ENCODE measurements at regions not wholly inside any gene's neighbourhood (a gene's known extent, or its start where the extent isn't known, plus 50 kb on each side); places are given as distances from the start of the nearest gene placed in this dataset.

DNA sequence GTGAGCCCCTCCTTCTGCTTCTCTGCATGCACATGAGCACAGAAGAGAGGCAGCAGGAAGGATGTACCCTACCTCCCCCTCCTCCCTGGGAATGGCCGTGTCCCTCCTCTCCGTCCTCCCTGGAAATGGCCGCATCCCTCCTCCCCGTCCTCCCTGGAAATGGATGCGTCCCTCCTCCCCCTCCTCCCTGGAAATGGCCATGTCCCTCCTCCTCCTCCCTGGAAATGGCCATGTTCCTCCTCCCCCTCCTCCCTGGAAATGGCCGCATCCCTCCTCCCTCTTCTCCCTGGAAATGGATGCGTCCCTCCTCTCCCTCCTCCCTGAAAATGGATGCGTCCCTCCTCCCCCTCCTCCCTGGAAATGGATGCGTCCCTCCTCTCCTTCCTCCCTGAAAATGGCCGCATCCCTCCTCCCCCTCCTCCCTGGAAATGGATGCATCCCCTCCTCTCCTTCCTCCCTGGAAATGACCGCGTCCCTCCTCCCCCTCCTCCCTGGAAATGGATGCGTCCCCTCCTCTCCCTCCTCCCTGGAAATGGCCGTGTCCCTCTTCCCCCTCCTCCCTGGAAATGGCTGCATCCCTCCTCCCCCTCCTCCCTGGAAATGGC lies 428.6 kb downstream of the AACS start:
- TF ChIP-seq, protein P1, sequence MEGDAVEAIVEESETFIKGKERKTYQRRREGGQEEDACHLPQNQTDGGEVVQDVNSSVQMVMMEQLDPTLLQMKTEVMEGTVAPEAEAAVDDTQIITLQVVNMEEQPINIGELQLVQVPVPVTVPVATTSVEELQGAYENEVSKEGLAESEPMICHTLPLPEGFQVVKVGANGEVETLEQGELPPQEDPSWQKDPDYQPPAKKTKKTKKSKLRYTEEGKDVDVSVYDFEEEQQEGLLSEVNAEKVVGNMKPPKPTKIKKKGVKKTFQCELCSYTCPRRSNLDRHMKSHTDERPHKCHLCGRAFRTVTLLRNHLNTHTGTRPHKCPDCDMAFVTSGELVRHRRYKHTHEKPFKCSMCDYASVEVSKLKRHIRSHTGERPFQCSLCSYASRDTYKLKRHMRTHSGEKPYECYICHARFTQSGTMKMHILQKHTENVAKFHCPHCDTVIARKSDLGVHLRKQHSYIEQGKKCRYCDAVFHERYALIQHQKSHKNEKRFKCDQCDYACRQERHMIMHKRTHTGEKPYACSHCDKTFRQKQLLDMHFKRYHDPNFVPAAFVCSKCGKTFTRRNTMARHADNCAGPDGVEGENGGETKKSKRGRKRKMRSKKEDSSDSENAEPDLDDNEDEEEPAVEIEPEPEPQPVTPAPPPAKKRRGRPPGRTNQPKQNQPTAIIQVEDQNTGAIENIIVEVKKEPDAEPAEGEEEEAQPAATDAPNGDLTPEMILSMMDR (IDR thresholded peaks at IDR 0.05): no peak
- TF ChIP-seq POLR2A (IDR thresholded peaks at IDR 0.05) (no peak), EP300 (IDR thresholded peaks at IDR 0.05) (no peak), POLR2AphosphoS5 (IDR thresholded peaks at IDR 0.05) (no peak)

Data from stomach (tissue), 4 donors.